ENCODE measurements at regions not wholly inside any gene's neighbourhood (a gene's known extent, or its start where the extent isn't known, plus 50 kb on each side); places are given as distances from the start of the nearest gene placed in this dataset.
"Not testable (repeated sequence)": the region's sequence is repeated elsewhere in the genome, so short reads cannot be mapped to it uniquely, and the experiment has no call there.

- DNase-seq (ENCODE audit: low spot score): no peak
These were observed 892.1 kb upstream of the DDX18 start for GRCh38 chr2:116922414-116922813.

- no peak for DNase-seq (ENCODE audit: low spot score)
These were observed 890.0 kb upstream of the DDX18 start for GRCh38 chr2:116924509-116924908.

- DNase-seq (ENCODE audit: low spot score): no peak
These were observed 879.2 kb upstream of the DDX18 start for GRCh38 chr2:116935097-116935814.

- no peak for DNase-seq (ENCODE audit: low spot score)
These were observed 866.2 kb upstream of the DDX18 start for GRCh38 chr2:116948258-116948657.

GRCh38 chr2:116949249-116949648 is 865.2 kb upstream of the DDX18 start:
- DNase-seq (ENCODE audit: low spot score): no peak

GRCh38 chr2:116952254-116952653 is 862.2 kb upstream of the DDX18 start:
- peak; percentile 0 for DNase-seq (ENCODE audit: low spot score)

- DNase-seq (ENCODE audit: low spot score): no peak
These were observed 858.8 kb upstream of the DDX18 start for GRCh38 chr2:116955646-116956045.

- no peak for DNase-seq (ENCODE audit: low spot score)
These were observed 838.9 kb upstream of the DDX18 start for GRCh38 chr2:116975608-116976007.

- no peak for DNase-seq (ENCODE audit: low spot score)
These were observed 834.4 kb upstream of the DDX18 start for GRCh38 chr2:116979916-116980764.

GRCh38 chr2:116987447-116987846 is 827.0 kb upstream of the DDX18 start:
- no peak for DNase-seq (ENCODE audit: low spot score)

- no peak for DNase-seq (ENCODE audit: low spot score)
These were observed 826.2 kb upstream of the DDX18 start for GRCh38 chr2:116988303-116988702.

- no peak for DNase-seq (ENCODE audit: low spot score)
These were observed 795.1 kb upstream of the DDX18 start for GRCh38 chr2:117019357-117019756.

GRCh38 chr2:117027646-117028045 is 786.8 kb upstream of the DDX18 start:
- DNase-seq (ENCODE audit: low spot score): no peak

GRCh38 chr2:117028708-117029107 is 785.8 kb upstream of the DDX18 start:
- DNase-seq (ENCODE audit: low spot score): not testable (repeated sequence)

GRCh38 chr2:117055499-117056375 is 758.8 kb upstream of the DDX18 start:
- no peak for DNase-seq (ENCODE audit: low spot score)

GRCh38 chr2:117056376-117056748 is 758.1 kb upstream of the DDX18 start:
- DNase-seq (ENCODE audit: low spot score): no peak

- no peak for DNase-seq (ENCODE audit: low spot score)
These were observed 757.5 kb upstream of the DDX18 start for GRCh38 chr2:117057016-117057415.

GRCh38 chr2:117058366-117058765 is 756.1 kb upstream of the DDX18 start:
- no peak for DNase-seq (ENCODE audit: low spot score)

- DNase-seq (ENCODE audit: low spot score): no peak
These were observed 750.5 kb upstream of the DDX18 start for GRCh38 chr2:117064021-117064420.

- DNase-seq (ENCODE audit: low spot score): no peak
These were observed 748.6 kb upstream of the DDX18 start for GRCh38 chr2:117065912-117066311.

- no peak for DNase-seq (ENCODE audit: low spot score)
These were observed 746.6 kb upstream of the DDX18 start for GRCh38 chr2:117067900-117068299.

GRCh38 chr2:117068371-117068770 is 746.1 kb upstream of the DDX18 start:
- no peak for DNase-seq (ENCODE audit: low spot score)
